ENCODE measurements at regions not wholly inside any gene's neighbourhood (a gene's known extent, or its start where the extent isn't known, plus 50 kb on each side); places are given as distances from the start of the nearest gene placed in this dataset.

DNA sequence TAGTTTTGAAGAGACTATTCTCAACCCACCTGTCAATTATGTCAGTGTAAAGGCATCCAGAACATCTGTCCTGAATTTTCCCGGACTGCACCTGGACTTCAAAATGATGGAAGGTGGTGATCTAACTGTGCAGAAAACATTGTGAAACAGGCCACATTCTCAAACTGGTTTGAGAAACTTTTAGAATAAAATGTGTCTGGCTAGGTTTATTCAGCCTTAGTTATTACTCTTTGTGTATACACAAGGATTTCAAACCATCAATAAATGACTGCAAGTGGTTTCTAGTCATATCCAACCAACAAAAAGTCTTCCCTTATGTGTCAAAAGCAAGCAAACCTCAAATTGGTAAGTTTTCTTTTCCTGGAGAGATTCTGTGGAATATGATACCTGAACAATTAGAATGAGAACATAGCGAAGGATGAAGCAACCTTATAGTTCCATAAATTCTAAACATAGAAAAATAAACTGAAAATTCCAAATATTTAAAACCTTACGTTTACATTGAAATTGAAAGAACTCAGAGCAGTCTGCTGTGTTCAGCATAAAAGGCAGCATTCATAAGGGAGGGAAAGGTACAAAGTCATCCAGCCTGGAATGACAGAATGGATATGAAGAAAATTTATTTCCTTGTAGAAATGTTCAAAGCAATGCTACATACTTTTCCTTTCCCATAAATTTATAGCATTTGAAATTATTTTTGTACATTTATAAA lies 306.6 kb upstream of the TGFBR2 start:
- TF ChIP-seq, protein P1, sequence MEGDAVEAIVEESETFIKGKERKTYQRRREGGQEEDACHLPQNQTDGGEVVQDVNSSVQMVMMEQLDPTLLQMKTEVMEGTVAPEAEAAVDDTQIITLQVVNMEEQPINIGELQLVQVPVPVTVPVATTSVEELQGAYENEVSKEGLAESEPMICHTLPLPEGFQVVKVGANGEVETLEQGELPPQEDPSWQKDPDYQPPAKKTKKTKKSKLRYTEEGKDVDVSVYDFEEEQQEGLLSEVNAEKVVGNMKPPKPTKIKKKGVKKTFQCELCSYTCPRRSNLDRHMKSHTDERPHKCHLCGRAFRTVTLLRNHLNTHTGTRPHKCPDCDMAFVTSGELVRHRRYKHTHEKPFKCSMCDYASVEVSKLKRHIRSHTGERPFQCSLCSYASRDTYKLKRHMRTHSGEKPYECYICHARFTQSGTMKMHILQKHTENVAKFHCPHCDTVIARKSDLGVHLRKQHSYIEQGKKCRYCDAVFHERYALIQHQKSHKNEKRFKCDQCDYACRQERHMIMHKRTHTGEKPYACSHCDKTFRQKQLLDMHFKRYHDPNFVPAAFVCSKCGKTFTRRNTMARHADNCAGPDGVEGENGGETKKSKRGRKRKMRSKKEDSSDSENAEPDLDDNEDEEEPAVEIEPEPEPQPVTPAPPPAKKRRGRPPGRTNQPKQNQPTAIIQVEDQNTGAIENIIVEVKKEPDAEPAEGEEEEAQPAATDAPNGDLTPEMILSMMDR (IDR thresholded peaks at IDR 0.05) = no peak
- no peak for TF ChIP-seq POLR2A (IDR thresholded peaks at IDR 0.05)
- Histone ChIP-seq H3K27ac (no peak overlapping the region), H3K27me3 (no peaks in the 10 kb centered on the region), H3K4me1 (no peaks in the 10 kb centered on the region), H3K9me3 (no peaks in the 10 kb centered on the region), H3K4me3 (no peak overlapping the region), H3K36me3 (no peaks in the 10 kb centered on the region)
- DNase-seq = no peak

DNA sequence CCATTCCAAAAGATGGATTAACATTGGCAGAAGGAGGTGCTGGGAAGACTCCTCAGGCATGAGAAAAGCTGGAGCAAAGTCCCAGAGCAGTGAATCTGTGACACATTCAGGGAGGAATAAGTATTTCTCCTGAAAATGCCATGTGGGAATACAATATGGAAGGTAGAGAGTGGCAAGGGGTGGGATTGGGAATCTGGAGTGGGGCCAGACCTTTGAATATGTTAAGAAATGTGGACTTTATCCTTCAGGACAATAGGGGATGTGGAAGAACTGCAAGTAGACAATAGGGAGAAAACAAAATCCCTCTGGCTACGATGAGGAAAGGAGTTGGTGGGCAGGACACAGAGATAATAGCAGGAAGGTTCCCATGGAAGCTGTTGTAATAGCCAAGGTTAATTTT lies 305.6 kb upstream of the TGFBR2 start:
- DNase-seq = no peak
- Histone ChIP-seq H3K9me3 (no peaks in the 10 kb centered on the region), H3K27ac (no peak overlapping the region), H3K36me3 (no peaks in the 10 kb centered on the region), H3K27me3 (no peaks in the 10 kb centered on the region), H3K4me3 (no peak overlapping the region), H3K4me1 (no peaks in the 10 kb centered on the region)
- TF ChIP-seq, protein P1 (IDR thresholded peaks at IDR 0.05) = no peak
- no peak for TF ChIP-seq POLR2A (IDR thresholded peaks at IDR 0.05)

DNA sequence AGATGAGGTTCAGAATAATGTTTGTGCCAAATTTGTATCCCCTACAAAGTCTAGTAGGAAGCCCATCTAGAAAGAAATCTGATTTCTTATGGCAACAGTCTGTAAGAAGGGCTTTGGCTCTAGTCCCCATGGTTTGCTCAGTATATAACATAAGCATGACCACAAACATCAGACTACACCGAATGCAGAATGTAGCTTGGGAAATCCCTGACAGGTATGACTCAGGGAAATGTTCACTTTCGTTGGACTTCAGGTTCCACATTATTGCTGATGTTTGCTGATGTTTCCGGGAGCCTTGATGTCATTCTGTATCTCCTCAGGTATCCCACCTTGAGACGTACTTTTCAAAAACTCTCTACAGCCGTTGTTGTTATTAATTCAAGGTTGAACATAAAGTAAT lies 304.4 kb upstream of the TGFBR2 start:
- TF ChIP-seq, protein P1 (IDR thresholded peaks at IDR 0.05) = no peak
- TF ChIP-seq POLR2A (IDR thresholded peaks at IDR 0.05) = no peak
- DNase-seq = no peak

DNA sequence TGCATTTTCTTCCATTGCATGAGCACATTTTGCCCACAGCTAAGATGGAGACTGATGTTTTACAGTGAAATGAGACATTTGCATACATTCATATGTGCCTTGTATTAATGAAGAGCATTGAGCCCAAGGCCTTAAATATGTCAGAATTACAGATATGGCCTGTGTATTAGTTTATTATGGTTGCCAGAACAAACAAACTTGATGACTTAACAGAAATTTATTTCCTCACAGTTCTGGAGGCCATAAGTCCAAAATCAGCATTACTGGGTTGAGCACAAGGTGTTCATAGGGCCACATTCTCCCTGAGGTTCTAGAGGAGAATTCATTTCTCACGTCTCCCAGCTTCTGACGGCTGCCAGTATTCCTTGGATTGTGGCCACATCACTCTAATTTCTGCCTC lies 302.6 kb upstream of the TGFBR2 start:
- DNase-seq = no peak
- H3K27me3 ChIP-seq = no peaks in the 10 kb centered on the region
- no peak overlapping the region for H3K4me3 ChIP-seq
- no peak for TF ChIP-seq POLR2A (IDR thresholded peaks at IDR 0.05)
- TF ChIP-seq, protein P1 (IDR thresholded peaks at IDR 0.05) = no peak
- no peaks in the 10 kb centered on the region for H3K9me3 ChIP-seq
- no peaks in the 10 kb centered on the region for H3K36me3 ChIP-seq
- no peak overlapping the region for H3K27ac ChIP-seq
- no peaks in the 10 kb centered on the region for H3K4me1 ChIP-seq

More for the DNA sequence above, 304.4 kb upstream of the TGFBR2 start:
- Histone ChIP-seq H3K9me3 (no peaks in the 10 kb centered on the region), H3K4me3 (no peak overlapping the region), H3K4me1 (no peaks in the 10 kb centered on the region), H3K27ac (no peak overlapping the region), H3K36me3 (no peaks in the 10 kb centered on the region), H3K27me3 (no peaks in the 10 kb centered on the region)

DNA sequence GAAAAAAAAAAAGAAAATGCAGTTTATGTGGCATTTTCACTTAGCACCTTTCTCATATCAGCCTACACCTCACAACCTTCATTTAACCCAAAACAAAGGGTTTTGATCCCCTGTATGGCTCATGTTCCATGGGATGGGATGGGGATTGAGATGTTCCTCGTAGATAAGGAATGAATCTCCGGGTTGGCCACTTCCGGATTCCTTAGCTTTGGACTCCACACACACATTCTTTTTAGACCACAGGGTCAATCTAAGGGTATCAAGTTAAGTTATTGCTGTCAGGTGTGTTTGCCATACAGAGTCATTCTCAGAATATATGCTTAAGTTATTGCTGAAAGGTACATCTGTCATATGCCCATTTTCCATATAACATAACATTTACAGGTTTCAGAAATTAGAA lies 301.4 kb upstream of the TGFBR2 start:
- TF ChIP-seq, protein P1 (IDR thresholded peaks at IDR 0.05) = no peak
- TF ChIP-seq POLR2A (IDR thresholded peaks at IDR 0.05) = no peak
- Histone ChIP-seq H3K27me3 (no peaks in the 10 kb centered on the region), H3K4me1 (no peaks in the 10 kb centered on the region), H3K4me3 (no peak overlapping the region), H3K36me3 (no peaks in the 10 kb centered on the region), H3K27ac (no peak overlapping the region), H3K9me3 (no peaks in the 10 kb centered on the region)
- no peak for DNase-seq

DNA sequence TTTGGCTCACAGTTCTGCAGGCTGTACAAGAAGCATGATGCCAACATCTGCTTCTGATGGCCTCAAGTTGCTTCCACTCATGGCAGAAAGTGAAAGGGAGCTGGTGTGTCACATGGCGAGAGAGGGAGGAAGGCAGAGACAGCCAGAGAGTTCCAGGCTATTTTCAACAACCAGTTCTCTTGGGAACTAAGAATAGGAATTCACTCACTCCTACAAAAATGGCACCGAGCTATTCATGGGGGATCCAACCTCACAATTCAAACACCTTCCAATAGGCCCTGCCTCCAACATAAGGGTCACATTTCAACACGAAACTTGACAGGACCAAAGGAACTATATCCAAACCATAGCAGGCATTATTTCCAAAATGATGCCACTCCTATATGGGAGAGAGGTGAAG lies 299.5 kb upstream of the TGFBR2 start:
- DNase-seq = no peak
- H3K4me3 ChIP-seq = no peak overlapping the region
- H3K27ac ChIP-seq = no peak overlapping the region
- H3K4me1 ChIP-seq = no peaks in the 10 kb centered on the region
- H3K36me3 ChIP-seq = no peaks in the 10 kb centered on the region
- TF ChIP-seq, protein P1 (IDR thresholded peaks at IDR 0.05) = no peak
- TF ChIP-seq POLR2A (IDR thresholded peaks at IDR 0.05) = no peak
- H3K9me3 ChIP-seq = no peaks in the 10 kb centered on the region
- no peaks in the 10 kb centered on the region for H3K27me3 ChIP-seq

Measured in Peyer's patch (tissue), 4 donors.